ENCODE measurements at regions not wholly inside any gene's neighbourhood (a gene's known extent, or its start where the extent isn't known, plus 50 kb on each side); places are given as distances from the start of the nearest gene placed in this dataset.
"Not testable (repeated sequence)": the region's sequence is repeated elsewhere in the genome, so short reads cannot be mapped to it uniquely, and the experiment has no call there.

DNA sequence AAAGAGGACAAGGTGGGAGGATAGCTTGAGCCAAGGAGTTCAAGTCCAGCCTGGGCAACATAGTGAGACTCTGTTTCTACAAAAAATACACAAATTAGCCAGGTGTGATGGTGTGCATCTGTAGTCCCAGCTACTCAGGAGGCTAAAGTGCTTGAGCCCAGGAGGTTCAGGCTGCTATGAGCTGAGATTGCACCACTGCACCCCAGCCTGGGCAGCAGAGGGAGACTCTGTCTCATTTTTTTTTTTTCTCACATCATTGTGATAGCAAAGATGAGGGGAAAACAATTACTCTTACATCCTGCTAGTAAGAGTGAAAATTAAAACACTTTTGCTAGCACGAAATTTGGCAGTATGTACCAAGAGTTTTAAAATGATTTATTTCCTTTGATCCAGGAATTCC lies 463.7 kb downstream of the TMEM135 start:
- TF ChIP-seq, protein P1, sequence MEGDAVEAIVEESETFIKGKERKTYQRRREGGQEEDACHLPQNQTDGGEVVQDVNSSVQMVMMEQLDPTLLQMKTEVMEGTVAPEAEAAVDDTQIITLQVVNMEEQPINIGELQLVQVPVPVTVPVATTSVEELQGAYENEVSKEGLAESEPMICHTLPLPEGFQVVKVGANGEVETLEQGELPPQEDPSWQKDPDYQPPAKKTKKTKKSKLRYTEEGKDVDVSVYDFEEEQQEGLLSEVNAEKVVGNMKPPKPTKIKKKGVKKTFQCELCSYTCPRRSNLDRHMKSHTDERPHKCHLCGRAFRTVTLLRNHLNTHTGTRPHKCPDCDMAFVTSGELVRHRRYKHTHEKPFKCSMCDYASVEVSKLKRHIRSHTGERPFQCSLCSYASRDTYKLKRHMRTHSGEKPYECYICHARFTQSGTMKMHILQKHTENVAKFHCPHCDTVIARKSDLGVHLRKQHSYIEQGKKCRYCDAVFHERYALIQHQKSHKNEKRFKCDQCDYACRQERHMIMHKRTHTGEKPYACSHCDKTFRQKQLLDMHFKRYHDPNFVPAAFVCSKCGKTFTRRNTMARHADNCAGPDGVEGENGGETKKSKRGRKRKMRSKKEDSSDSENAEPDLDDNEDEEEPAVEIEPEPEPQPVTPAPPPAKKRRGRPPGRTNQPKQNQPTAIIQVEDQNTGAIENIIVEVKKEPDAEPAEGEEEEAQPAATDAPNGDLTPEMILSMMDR (IDR thresholded peaks at IDR 0.05 in 4 of 5, conservative IDR thresholded peaks at IDR 0.05 in 1 of 5): no peak
- TF ChIP-seq POLR2A (IDR thresholded peaks at IDR 0.05): no peak
- DNase-seq (no peak), ATAC-seq (no peak)
- Histone ChIP-seq H3K4me1 (no peaks in the 10 kb centered on the region), H3K9me3 (no peaks in the 10 kb centered on the region), H3K27me3 (no peaks in the 10 kb centered on the region), H3K36me3 (no peaks in the 10 kb centered on the region), H3K4me3 (no peak overlapping the region), H3K27ac (no peak overlapping the region)
- intact Hi-C loops (cut with DNase I; ENCODE audit: low total_unique reads): no loop called here
- in situ Hi-C loops (cut with MboI; ENCODE audit: low sequenced_read_pairs in 4 of 4): no loop called here

GRCh38 chr11:87494936-87495335 lies 457.2 kb downstream of the TMEM135 start:
- H3K27ac ChIP-seq; ATAC-seq; in situ Hi-C loops (cut with MboI; ENCODE audit: low sequenced_read_pairs in 4 of 4); H3K4me1 ChIP-seq; DNase-seq; H3K27me3 ChIP-seq; H3K9me3 ChIP-seq; H3K36me3 ChIP-seq; intact Hi-C loops (cut with DNase I; ENCODE audit: low total_unique reads); H3K4me3 ChIP-seq: not testable (repeated sequence)

GRCh38 chr11:87494026-87494425 lies 456.3 kb downstream of the TMEM135 start:
- DNase-seq; ATAC-seq; H3K4me3 ChIP-seq; intact Hi-C loops (cut with DNase I; ENCODE audit: low total_unique reads); H3K36me3 ChIP-seq; H3K9me3 ChIP-seq; H3K27me3 ChIP-seq; H3K27ac ChIP-seq; H3K4me1 ChIP-seq; in situ Hi-C loops (cut with MboI; ENCODE audit: low sequenced_read_pairs in 4 of 4): not testable (repeated sequence)

DNA sequence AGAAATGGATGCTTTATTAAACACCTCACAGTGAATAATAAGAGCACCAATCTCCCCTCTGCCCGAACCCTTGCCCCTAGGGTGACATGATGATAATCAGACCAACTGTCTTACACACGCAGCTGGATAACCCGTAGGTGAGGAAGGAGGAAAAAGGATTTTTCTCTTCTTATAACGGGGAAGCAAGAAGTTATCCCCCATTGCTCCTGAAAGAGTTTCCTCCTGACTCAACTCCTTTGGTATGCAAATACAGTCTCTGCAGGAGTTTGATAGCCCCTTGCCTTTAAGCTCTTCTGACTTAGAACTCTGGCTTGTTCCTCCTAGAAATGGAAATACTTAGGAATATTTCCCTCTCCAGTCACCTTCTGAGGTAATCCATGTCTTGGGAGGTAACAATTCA lies 455.8 kb downstream of the TMEM135 start:
- intact Hi-C loops (cut with DNase I; ENCODE audit: low total_unique reads) (no loop called here), in situ Hi-C loops (cut with MboI; ENCODE audit: low sequenced_read_pairs in 4 of 4) (no loop called here)
- no peak for ATAC-seq
- no peak for DNase-seq
- Histone ChIP-seq H3K4me3 (no peak overlapping the region), H3K4me1 (no peaks in the 10 kb centered on the region), H3K36me3 (no peaks in the 10 kb centered on the region), H3K27ac (no peak overlapping the region), H3K27me3 (no peaks in the 10 kb centered on the region), H3K9me3 (no peaks in the 10 kb centered on the region)
- no peak for TF ChIP-seq POLR2A (IDR thresholded peaks at IDR 0.05)
- TF ChIP-seq, protein P1 (IDR thresholded peaks at IDR 0.05 in 4 of 5, conservative IDR thresholded peaks at IDR 0.05 in 1 of 5): no peak

DNA sequence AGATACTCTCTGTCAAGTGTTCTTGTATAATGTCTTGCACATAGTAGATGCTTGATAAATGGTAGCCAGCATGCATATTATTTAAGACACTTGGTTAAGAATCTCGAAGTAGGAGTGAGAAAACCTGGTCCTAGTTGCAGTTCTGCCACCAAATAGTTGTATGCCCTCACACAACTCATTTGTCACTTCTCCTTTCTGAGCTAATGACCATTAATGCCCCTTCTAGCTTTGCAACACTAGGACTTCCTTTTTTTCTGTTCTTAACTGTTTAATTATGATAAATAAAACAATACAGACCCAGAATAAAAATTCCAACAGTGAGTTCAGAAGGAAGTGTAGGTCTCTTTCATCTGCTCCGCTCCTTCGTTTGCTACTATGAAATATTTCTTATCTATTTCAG lies 453.6 kb downstream of the TMEM135 start:
- ATAC-seq: no peak
- no peak overlapping the region for H3K27ac ChIP-seq
- TF ChIP-seq, protein P1 (IDR thresholded peaks at IDR 0.05 in 4 of 5, conservative IDR thresholded peaks at IDR 0.05 in 1 of 5): no peak
- TF ChIP-seq POLR2A (IDR thresholded peaks at IDR 0.05): no peak
- H3K4me3 ChIP-seq: no peak overlapping the region
- no peaks in the 10 kb centered on the region for H3K36me3 ChIP-seq
- in situ Hi-C loops (cut with MboI; ENCODE audit: low sequenced_read_pairs in 4 of 4): no loop called here
- intact Hi-C loops (cut with DNase I; ENCODE audit: low total_unique reads): no loop called here
- no peaks in the 10 kb centered on the region for H3K4me1 ChIP-seq
- H3K9me3 ChIP-seq: no peaks in the 10 kb centered on the region
- no peak for DNase-seq
- no peaks in the 10 kb centered on the region for H3K27me3 ChIP-seq

GRCh38 chr11:87490671-87491070 lies 452.9 kb downstream of the TMEM135 start:
- Histone ChIP-seq H3K4me3 (no peak overlapping the region), H3K4me1 (no peaks in the 10 kb centered on the region), H3K36me3 (no peaks in the 10 kb centered on the region), H3K27ac (no peak overlapping the region), H3K27me3 (no peaks in the 10 kb centered on the region), H3K9me3 (no peaks in the 10 kb centered on the region)
- intact Hi-C loops (cut with DNase I; ENCODE audit: low total_unique reads): no loop called here
- no peak for ATAC-seq
- in situ Hi-C loops (cut with MboI; ENCODE audit: low sequenced_read_pairs in 4 of 4): no loop called here
- DNase-seq: no peak
- no peak for TF ChIP-seq POLR2A (IDR thresholded peaks at IDR 0.05)
- TF ChIP-seq, protein P1 (IDR thresholded peaks at IDR 0.05 in 4 of 5, conservative IDR thresholded peaks at IDR 0.05 in 1 of 5): no peak
